ENCODE measurements at regions not wholly inside any gene's neighbourhood (a gene's known extent, or its start where the extent isn't known, plus 50 kb on each side); places are given as distances from the start of the nearest gene placed in this dataset.
"Not testable (repeated sequence)": the region's sequence is repeated elsewhere in the genome, so short reads cannot be mapped to it uniquely, and the experiment has no call there.

- TF ChIP-seq CTCF (IDR thresholded peaks at IDR 0.05), result no peak
- no peak for TF ChIP-seq POLR2A (IDR thresholded peaks at IDR 0.05)
- TF ChIP-seq EP300 (IDR thresholded peaks at IDR 0.05), result no peak
- no peaks in the 10 kb centered on the region for H3K9me3 ChIP-seq
- H3K27ac ChIP-seq, result no peak overlapping the region
- H3K27me3 ChIP-seq, result no peaks in the 10 kb centered on the region
- 82 to 87% methylated on average over 3 of the region's 3 CpGs for WGBS, 2 donors
- H3K36me3 ChIP-seq, result no peaks in the 10 kb centered on the region
- no peak overlapping the region for H3K4me3 ChIP-seq
- DNase-seq (ENCODE audit: low spot score in 2 of 2), result no peak
- H3K4me1 ChIP-seq, result no peaks in the 10 kb centered on the region
Observed at GRCh38 chr4:107439401-107439800, 280.6 kb downstream of the PAPSS1 start.

GRCh38 chr4:107436471-107436870, 283.6 kb downstream of the PAPSS1 start:
- not testable (repeated sequence) for H3K36me3 ChIP-seq; H3K4me1 ChIP-seq; H3K27ac ChIP-seq; DNase-seq (ENCODE audit: low spot score in 2 of 2); H3K27me3 ChIP-seq; H3K9me3 ChIP-seq; H3K4me3 ChIP-seq
- 35 to 55% methylated on average over 1 of the region's 1 CpG for WGBS, 2 donors

- Histone ChIP-seq H3K4me3 (no peak overlapping the region), H3K4me1 (no peaks in the 10 kb centered on the region), H3K27ac (no peak overlapping the region), H3K27me3 (no peaks in the 10 kb centered on the region), H3K36me3 (no peaks in the 10 kb centered on the region), H3K9me3 (no peaks in the 10 kb centered on the region)
- no peak for DNase-seq (ENCODE audit: low spot score in 2 of 2)
- no peak for TF ChIP-seq POLR2A (IDR thresholded peaks at IDR 0.05)
- no peak for TF ChIP-seq CTCF (IDR thresholded peaks at IDR 0.05)
- no peak for TF ChIP-seq EP300 (IDR thresholded peaks at IDR 0.05)
Observed at GRCh38 chr4:107432451-107432850, 287.6 kb downstream of the PAPSS1 start.

- no peak overlapping the region for H3K27ac ChIP-seq
- no peak overlapping the region for H3K4me3 ChIP-seq
- H3K4me1 ChIP-seq, result no peaks in the 10 kb centered on the region
- WGBS, 2 donors, result 83 to 92% methylated on average over 2 of the region's 2 CpGs
- H3K36me3 ChIP-seq, result no peaks in the 10 kb centered on the region
- H3K27me3 ChIP-seq, result no peaks in the 10 kb centered on the region
- H3K9me3 ChIP-seq, result no peaks in the 10 kb centered on the region
- DNase-seq (ENCODE audit: low spot score in 2 of 2), result no peak
- TF ChIP-seq EP300 (IDR thresholded peaks at IDR 0.05) (no peak), CTCF (IDR thresholded peaks at IDR 0.05) (no peak), POLR2A (IDR thresholded peaks at IDR 0.05) (no peak)
Observed at GRCh38 chr4:107423677-107424405, 296.2 kb downstream of the PAPSS1 start.

GRCh38 chr4:107419536-107419935, 300.5 kb downstream of the PAPSS1 start:
- not testable (repeated sequence) for H3K27ac ChIP-seq; H3K27me3 ChIP-seq; H3K4me1 ChIP-seq; H3K4me3 ChIP-seq; DNase-seq (ENCODE audit: low spot score in 2 of 2); H3K9me3 ChIP-seq; H3K36me3 ChIP-seq
- 77 to 79% methylated on average over 2 of the region's 2 CpGs for WGBS, 2 donors

- 32 to 66% methylated on average over 2 of the region's 2 CpGs for WGBS, 2 donors
- no peaks in the 10 kb centered on the region for H3K36me3 ChIP-seq
- H3K4me3 ChIP-seq, result no peak overlapping the region
- no peak overlapping the region for H3K27ac ChIP-seq
- no peaks in the 10 kb centered on the region for H3K27me3 ChIP-seq
- TF ChIP-seq EP300 (IDR thresholded peaks at IDR 0.05) (no peak), POLR2A (IDR thresholded peaks at IDR 0.05) (no peak), CTCF (IDR thresholded peaks at IDR 0.05) (no peak)
- no peaks in the 10 kb centered on the region for H3K9me3 ChIP-seq
- H3K4me1 ChIP-seq, result no peaks in the 10 kb centered on the region
- no peak for DNase-seq (ENCODE audit: low spot score in 2 of 2)
Observed at GRCh38 chr4:107419052-107419451, 301.0 kb downstream of the PAPSS1 start.

GRCh38 chr4:107415490-107415889, 304.5 kb downstream of the PAPSS1 start:
- WGBS, 2 donors, result 91 to 98% methylated on average over 5 of the region's 5 CpGs
- H3K9me3 ChIP-seq, result peaks cover 0 to 20% (median 0%) of the 10 kb centered on the region in 4 donors
- H3K27me3 ChIP-seq; H3K4me1 ChIP-seq; DNase-seq (ENCODE audit: low spot score in 2 of 2); H3K36me3 ChIP-seq; H3K27ac ChIP-seq; H3K4me3 ChIP-seq: not testable (repeated sequence)

- not testable (repeated sequence) for H3K27ac ChIP-seq; H3K36me3 ChIP-seq; H3K27me3 ChIP-seq; DNase-seq (ENCODE audit: low spot score in 2 of 2); H3K4me1 ChIP-seq; H3K4me3 ChIP-seq
- H3K9me3 ChIP-seq, result peaks cover 0 to 31% (median 0%) of the 10 kb centered on the region in 4 donors
- 92 to 95% methylated on average over 7 of the region's 7 CpGs for WGBS, 2 donors
Observed at GRCh38 chr4:107409872-107410271, 310.2 kb downstream of the PAPSS1 start.
